Tibial artery (tissue), 4 donors: ENCODE measurements at regions not wholly inside any gene's neighbourhood (a gene's known extent, or its start where the extent isn't known, plus 50 kb on each side); places are given as distances from the start of the nearest gene placed in this dataset.

Experiments used
- DNase-seq, 2 donors: peaks; one replicate each; pipeline ENCODE4 v3.0.0-alpha.2; 2019
- H3K27ac ChIP-seq, 2 donors: fragments of 200-600 bp; sonication (generic) in 1 of 2; 1 replicate in 1 of 2; 2 replicates in 1 of 2; pipeline ENCODE4 v1.5.1; 2018 to 2019; ENCODE audit warnings: mild to moderate bottlenecking in 1 of 2
- H3K27me3 ChIP-seq, 2 donors: fragments of 200-600 bp; sonication (generic) in 1 of 2; one replicate each; pipeline versions ENCODE4 v1.5.1 to v1.6.0; 2016 to 2019
- H3K36me3 ChIP-seq, 3 donors: fragments of 200-600 bp; sonication (generic) in 2 of 3; one replicate each; pipeline ENCODE4 v1.5.1; 2016 to 2019; ENCODE audit warnings: mild to moderate bottlenecking in 2 of 3
- H3K4me1 ChIP-seq, 4 donors: fragments of 200-600 bp; sonication (generic) in 2 of 4; 1 replicate in 3 of 4; 2 replicates in 1 of 4; pipeline ENCODE4 v1.5.1; 2016 to 2019
- H3K4me3 ChIP-seq, 2 donors: fragments of 200-600 bp; sonication (generic) in 1 of 2; 1 replicate in 1 of 2; 2 replicates in 1 of 2; pipeline ENCODE4 v1.5.1; 2018 to 2019; ENCODE audit warnings: mild to moderate bottlenecking in 2 of 2
- H3K9me3 ChIP-seq, 3 donors: fragments of 200-600 bp; sonication (generic) in 1 of 3; one replicate each; pipeline ENCODE4 v1.5.1; 2016 to 2019
- intact Hi-C: fragments of 100-400 bp; cut with DNase I; formaldehyde crosslinking; loops from one replicate; pipeline ENCODE4 v1.15.0; 2023; ENCODE audit warnings: low total_unique reads
- TF ChIP-seq, protein P1 (sequence below), 2 experiments: fragments of 200-600 bp in 1 of 2; fragments of 450-650 bp in 1 of 2; IDR thresholded peaks; one replicate each; pipeline ENCODE4 v1.5.1; 2017 to 2019; ENCODE audit warnings: antibody characterized with exemption in 2 of 2, mild to moderate bottlenecking in 1 of 2, moderate library complexity in 1 of 2

DNA sequence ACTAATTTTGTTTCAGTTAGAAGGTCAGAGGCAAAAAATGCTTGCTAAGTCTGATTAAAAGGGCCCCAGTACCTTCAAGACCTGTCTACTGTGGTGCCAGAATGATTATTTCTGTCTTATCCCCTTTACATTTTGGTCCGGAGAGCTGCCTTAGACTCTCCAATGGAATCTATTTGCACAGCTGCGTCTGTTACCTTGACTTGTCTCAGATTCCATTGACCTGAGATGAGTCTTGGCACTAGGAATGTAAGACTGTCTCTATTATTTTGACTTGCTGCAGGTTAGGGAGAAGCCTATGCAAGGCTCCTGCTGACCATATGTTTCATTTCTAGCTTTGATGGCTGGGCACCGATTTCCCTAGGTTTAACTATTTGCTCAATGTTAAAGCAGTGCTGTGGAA is 457.6 kb downstream of the KCTD8 start:
- Histone ChIP-seq H3K36me3 (no peaks in the 10 kb centered on the region), H3K9me3 (no peaks in the 10 kb centered on the region), H3K27me3 (no peaks in the 10 kb centered on the region), H3K4me1 (no peaks in the 10 kb centered on the region), H3K4me3 (no peak overlapping the region), H3K27ac (no peak overlapping the region)
- no peak for DNase-seq
- TF ChIP-seq, protein P1, sequence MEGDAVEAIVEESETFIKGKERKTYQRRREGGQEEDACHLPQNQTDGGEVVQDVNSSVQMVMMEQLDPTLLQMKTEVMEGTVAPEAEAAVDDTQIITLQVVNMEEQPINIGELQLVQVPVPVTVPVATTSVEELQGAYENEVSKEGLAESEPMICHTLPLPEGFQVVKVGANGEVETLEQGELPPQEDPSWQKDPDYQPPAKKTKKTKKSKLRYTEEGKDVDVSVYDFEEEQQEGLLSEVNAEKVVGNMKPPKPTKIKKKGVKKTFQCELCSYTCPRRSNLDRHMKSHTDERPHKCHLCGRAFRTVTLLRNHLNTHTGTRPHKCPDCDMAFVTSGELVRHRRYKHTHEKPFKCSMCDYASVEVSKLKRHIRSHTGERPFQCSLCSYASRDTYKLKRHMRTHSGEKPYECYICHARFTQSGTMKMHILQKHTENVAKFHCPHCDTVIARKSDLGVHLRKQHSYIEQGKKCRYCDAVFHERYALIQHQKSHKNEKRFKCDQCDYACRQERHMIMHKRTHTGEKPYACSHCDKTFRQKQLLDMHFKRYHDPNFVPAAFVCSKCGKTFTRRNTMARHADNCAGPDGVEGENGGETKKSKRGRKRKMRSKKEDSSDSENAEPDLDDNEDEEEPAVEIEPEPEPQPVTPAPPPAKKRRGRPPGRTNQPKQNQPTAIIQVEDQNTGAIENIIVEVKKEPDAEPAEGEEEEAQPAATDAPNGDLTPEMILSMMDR (IDR thresholded peaks at IDR 0.05) = no peak
- intact Hi-C loops = no loop called here

DNA sequence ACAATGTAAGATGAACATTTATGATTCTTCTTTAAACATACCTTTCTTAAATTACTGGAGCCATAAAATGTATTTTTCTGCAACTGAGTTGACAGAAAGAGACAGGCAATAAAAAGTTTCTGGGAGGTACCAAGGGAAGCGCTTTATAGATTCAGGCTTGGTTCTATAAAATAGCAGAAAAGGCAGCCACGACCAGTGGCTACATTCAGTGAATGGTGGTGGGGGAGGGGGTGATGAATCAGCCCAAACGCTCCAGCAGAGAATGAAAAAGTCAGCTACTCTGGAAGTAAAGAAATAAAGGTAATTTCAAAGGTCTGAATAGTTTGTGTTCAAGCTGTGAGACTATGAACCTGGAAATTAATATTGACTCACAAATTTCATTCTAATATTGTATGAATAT is 456.1 kb downstream of the KCTD8 start:
- TF ChIP-seq, protein P1 (IDR thresholded peaks at IDR 0.05) = no peak
- Histone ChIP-seq H3K9me3 (no peaks in the 10 kb centered on the region), H3K4me3 (no peak overlapping the region), H3K4me1 (no peaks in the 10 kb centered on the region), H3K36me3 (no peaks in the 10 kb centered on the region), H3K27me3 (no peaks in the 10 kb centered on the region), H3K27ac (no peak overlapping the region)
- intact Hi-C loops = no loop called here
- no peak for DNase-seq

DNA sequence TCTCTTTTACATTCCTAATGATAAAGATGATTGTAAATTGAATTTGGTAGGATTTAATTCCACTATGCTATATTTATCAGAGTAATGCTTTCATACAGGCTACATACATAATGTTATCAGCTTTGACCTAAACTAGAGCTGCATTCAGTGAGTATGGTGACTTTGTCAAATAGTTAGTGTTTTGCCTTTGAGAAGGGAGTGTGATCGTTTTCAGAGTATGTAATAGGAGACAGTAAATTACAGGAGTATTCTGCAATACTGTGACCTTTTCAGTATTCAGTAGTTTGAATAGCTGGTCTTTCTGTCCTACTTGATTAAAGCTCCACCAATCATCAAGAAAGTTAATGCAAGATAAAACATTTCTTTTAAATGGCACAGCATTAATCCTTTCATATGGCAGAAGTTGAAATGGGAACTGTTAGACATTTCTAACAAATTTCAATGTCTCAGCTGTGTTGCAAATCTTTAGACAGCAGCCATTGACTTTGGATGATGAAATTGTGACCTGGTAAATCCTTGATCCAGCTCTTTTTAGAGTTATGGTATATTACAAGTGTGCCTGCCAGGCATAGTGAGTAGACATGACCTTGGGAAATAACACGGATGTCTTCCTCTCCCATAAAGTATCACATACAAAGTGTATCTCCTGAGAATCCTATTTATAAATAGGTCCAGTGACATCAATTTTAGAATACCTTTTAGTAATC is 455.3 kb downstream of the KCTD8 start:
- no peak overlapping the region for H3K4me3 ChIP-seq
- H3K4me1 ChIP-seq = no peaks in the 10 kb centered on the region
- intact Hi-C loops = no loop called here
- TF ChIP-seq, protein P1 (IDR thresholded peaks at IDR 0.05) = no peak
- H3K27me3 ChIP-seq = no peaks in the 10 kb centered on the region
- H3K36me3 ChIP-seq = no peaks in the 10 kb centered on the region
- DNase-seq = no peak
- H3K9me3 ChIP-seq = no peaks in the 10 kb centered on the region
- no peak overlapping the region for H3K27ac ChIP-seq

DNA sequence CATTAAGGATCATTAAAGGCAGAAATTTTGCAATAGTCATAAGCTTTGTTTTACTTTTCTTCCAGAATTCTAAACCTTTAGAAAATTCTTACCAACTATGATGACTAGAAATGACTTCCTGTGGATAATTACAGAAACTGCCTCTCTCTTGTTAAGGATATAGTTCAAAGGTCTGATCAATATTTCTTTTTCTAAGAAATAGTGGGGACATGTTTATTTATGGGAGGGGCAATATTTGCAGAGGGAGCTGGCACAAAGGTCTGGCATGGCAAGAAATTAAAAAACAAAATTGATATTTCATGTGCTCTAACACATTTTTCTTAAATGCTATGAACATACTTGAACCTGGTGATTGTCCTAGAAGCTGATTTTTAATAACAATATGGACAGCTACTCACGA is 448.9 kb downstream of the KCTD8 start:
- intact Hi-C loops = no loop called here
- H3K27ac ChIP-seq = no peak overlapping the region
- no peaks in the 10 kb centered on the region for H3K4me1 ChIP-seq
- TF ChIP-seq, protein P1 (IDR thresholded peaks at IDR 0.05) = no peak
- no peak overlapping the region for H3K4me3 ChIP-seq
- H3K9me3 ChIP-seq = no peaks in the 10 kb centered on the region
- no peaks in the 10 kb centered on the region for H3K36me3 ChIP-seq
- DNase-seq = no peak
- no peaks in the 10 kb centered on the region for H3K27me3 ChIP-seq

DNA sequence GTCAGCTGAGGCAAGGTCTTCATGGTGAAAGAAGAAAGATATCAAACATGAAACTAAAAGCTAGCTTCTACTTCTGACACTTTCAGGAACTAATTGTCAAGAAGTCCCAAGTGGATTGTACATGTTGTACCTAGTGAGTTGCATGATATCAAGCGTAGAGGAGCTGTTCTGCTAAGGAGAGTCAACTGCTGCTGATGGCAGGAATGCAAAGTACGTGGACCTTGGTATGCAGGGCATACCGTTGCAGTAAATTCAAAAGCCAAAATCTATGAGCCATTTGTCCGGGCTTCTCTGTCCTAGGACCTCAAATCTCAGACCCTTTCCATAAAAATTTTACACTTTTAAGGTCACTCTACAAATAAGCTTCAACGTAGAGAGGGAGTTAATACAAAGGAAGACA is 446.2 kb downstream of the KCTD8 start:
- intact Hi-C loops = no loop called here
- H3K4me3 ChIP-seq = no peak overlapping the region
- H3K27ac ChIP-seq = no peak overlapping the region
- no peaks in the 10 kb centered on the region for H3K4me1 ChIP-seq
- H3K9me3 ChIP-seq = no peaks in the 10 kb centered on the region
- TF ChIP-seq, protein P1 (IDR thresholded peaks at IDR 0.05) = no peak
- H3K36me3 ChIP-seq = no peaks in the 10 kb centered on the region
- no peaks in the 10 kb centered on the region for H3K27me3 ChIP-seq
- DNase-seq = no peak
